Erythroblast (primary cell): ENCODE measurements at regions not wholly inside any gene's neighbourhood (a gene's known extent, or its start where the extent isn't known, plus 50 kb on each side); places are given as distances from the start of the nearest gene placed in this dataset.
"Not testable (repeated sequence)": the region's sequence is repeated elsewhere in the genome, so short reads cannot be mapped to it uniquely, and the experiment has no call there.

ENCODE experiments used
- GATA1 ChIP-seq: IDR thresholded peaks from 2 replicates; pipeline ENCODE4 v1.6.1; 2011; ENCODE audit warnings: low read depth, mild to moderate bottlenecking, control low read depth, low read length, moderate library complexity
- POLR2A ChIP-seq: IDR thresholded peaks from 2 replicates; pipeline ENCODE4 v1.6.1; 2011; ENCODE audit warnings: mild to moderate bottlenecking, low read length

- not testable (repeated sequence) for TF ChIP-seq POLR2A, GATA1
Measured at GRCh38 chr16:26990384-26991120, 76.2 kb upstream of the C16orf82 start.
